H1 (cell line): ENCODE measurements at regions not wholly inside any gene's neighbourhood (a gene's known extent, or its start where the extent isn't known, plus 50 kb on each side); places are given as distances from the start of the nearest gene placed in this dataset.

Experiments used
- CTCF ChIA-PET: fragments of 300-600 bp; sonication (Branson Sonifier 250); formaldehyde crosslinking; loops from one replicate; lab custom pipeline; 2021; ENCODE audit not compliant: partially characterized antibody; lab: Charles Lee
- POLR2A ChIA-PET: fragments of 300-600 bp; sonication (Branson Sonifier 250); formaldehyde crosslinking; loops from one replicate; lab custom pipeline; 2021; ENCODE audit warnings: inconsistent platforms; ENCODE audit not compliant: partially characterized antibody; lab: Charles Lee
- DNase-seq, 2 experiments: peaks; one replicate each; pipeline versions ENCODE4 v3.0.0 to v3.0.0-alpha.2; 2010 to 2022; ENCODE audit warnings: low spot score in 2 of 2, low read depth in 1 of 2, mixed read lengths in 1 of 2
- FAIRE-seq: peaks from 2 replicates; lab custom pipeline; 2011; peaks lifted over from hg19 to GRCh38; lab: Jason Lieb, UNC
- H2AFZ ChIP-seq: 2 replicates; pipeline ENCODE4 v1.8.1; 2012; ENCODE audit warnings: low read length, inconsistent platforms
- H2AK5ac ChIP-seq: 2 replicates; pipeline ENCODE4 v1.6.1; 2013; ENCODE audit warnings: low read depth, low read length
- H2BK120ac ChIP-seq: replicated peaks from 2 replicates; pipeline ENCODE3; 2013; ENCODE audit warnings: low read depth, low read length, inconsistent platforms
- H2BK12ac ChIP-seq: 2 replicates; pipeline ENCODE4 v1.6.1; 2013; ENCODE audit warnings: low read depth, low read length
- H2BK15ac ChIP-seq: 2 replicates; pipeline ENCODE4 v1.6.1; 2013; ENCODE audit warnings: low read length
- H2BK20ac ChIP-seq: 2 replicates; pipeline ENCODE4 v1.6.1; 2013; ENCODE audit warnings: low read length
- H2BK5ac ChIP-seq: 2 replicates; pipeline ENCODE4 v1.6.1; 2013; ENCODE audit warnings: low read depth, low read length
- H3K14ac ChIP-seq: 2 replicates; pipeline ENCODE4 v1.6.1; 2013; ENCODE audit warnings: inconsistent platforms; ENCODE audit not compliant: insufficient read length
- H3K18ac ChIP-seq: 2 replicates; pipeline ENCODE4 v1.6.1; 2013; ENCODE audit warnings: low read length; ENCODE audit errors: extremely low read depth
- H3K23ac ChIP-seq: 2 replicates; pipeline ENCODE4 v1.6.1; 2013; ENCODE audit warnings: inconsistent platforms; ENCODE audit not compliant: insufficient read length
- H3K23me2 ChIP-seq: 2 replicates; pipeline ENCODE4 v1.6.1; 2013; ENCODE audit warnings: low read depth, low read length
- H3K27ac ChIP-seq: 2 replicates; pipeline ENCODE4 v1.6.1; 2011; ENCODE audit warnings: low read depth, low read length, inconsistent platforms
- H3K27me3 ChIP-seq, 4 experiments: replicated peaks in 1 of 4; 1 replicate in 1 of 4; 2 replicates in 3 of 4; pipeline versions ENCODE4 v1.6.1 to v1.8.1; 2011 to 2013; ENCODE audit warnings: low read length in 3 of 4, mild to moderate bottlenecking in 3 of 4, inconsistent platforms in 2 of 4, mixed read lengths in 2 of 4, moderate library complexity in 1 of 4; ENCODE audit not compliant: control insufficient read depth in 3 of 4, insufficient read depth in 3 of 4; ENCODE audit errors: extremely low read depth in 1 of 4
- H3K36me3 ChIP-seq, 4 experiments: 2 replicates each; pipeline versions ENCODE4 v1.6.1 to v1.8.1; 2011 to 2013; ENCODE audit warnings: mild to moderate bottlenecking in 4 of 4, low read length in 3 of 4, moderate library complexity in 2 of 4, control low read depth in 1 of 4, inconsistent platforms in 1 of 4; ENCODE audit not compliant: insufficient read depth in 4 of 4, control insufficient read depth in 2 of 4
- H3K4ac ChIP-seq: replicated peaks from 2 replicates; pipeline ENCODE3; 2013; ENCODE audit warnings: low read length, low read depth, mixed read lengths, inconsistent platforms; ENCODE audit not compliant: insufficient read length
- H3K4me1 ChIP-seq, 4 experiments: replicated peaks in 1 of 4; 1 replicate in 1 of 4; 2 replicates in 3 of 4; pipeline versions ENCODE4 v1.6.1 to v1.8.1; 2011 to 2013; ENCODE audit warnings: low read length in 3 of 4, inconsistent platforms in 2 of 4, mixed read lengths in 1 of 4; ENCODE audit not compliant: insufficient read depth in 4 of 4, control insufficient read depth in 3 of 4
- H3K4me2 ChIP-seq, 2 experiments: 2 replicates each; pipeline versions ENCODE4 v1.6.1 to v1.8.1; 2011 to 2013; ENCODE audit warnings: low read depth in 2 of 2, low read length in 2 of 2, control low read depth in 1 of 2, inconsistent platforms in 1 of 2, mild to moderate bottlenecking in 1 of 2; ENCODE audit not compliant: insufficient read depth in 1 of 2
- H3K4me3 ChIP-seq, 4 experiments: fragments of 200-600, 300-600 bp in 1 of 4; sonication (generic), shearing (Covaris generic), sonication (Bioruptor Twin) in 1 of 4; 2 replicates each; pipeline versions ENCODE4 v1.5.1 to v1.8.1; 2011 to 2016; ENCODE audit warnings: low read length in 4 of 4, low read depth in 3 of 4, control low read depth in 2 of 4, inconsistent platforms in 2 of 4, mild to moderate bottlenecking in 2 of 4, mixed read lengths in 1 of 4, moderate library complexity in 1 of 4; ENCODE audit not compliant: insufficient read depth in 2 of 4; ENCODE audit errors: extremely low read depth in 1 of 4
- H3K56ac ChIP-seq: replicated peaks from 2 replicates; pipeline ENCODE3; 2013; ENCODE audit warnings: low read depth, mild to moderate bottlenecking, mixed read lengths, low read length, inconsistent platforms; ENCODE audit not compliant: insufficient read length
- H3K79me1 ChIP-seq: 2 replicates; pipeline ENCODE4 v1.6.1; 2013; ENCODE audit warnings: low read depth, low read length, control low read depth
- H3K79me2 ChIP-seq, 2 experiments: 2 replicates each; pipeline versions ENCODE4 v1.6.1 to v1.8.1; 2012 to 2013; ENCODE audit warnings: low read length in 2 of 2, mild to moderate bottlenecking in 2 of 2, inconsistent platforms in 1 of 2; ENCODE audit not compliant: insufficient read depth in 2 of 2, control insufficient read depth in 1 of 2
- H3K9ac ChIP-seq, 4 experiments: replicated peaks in 1 of 4; 1 replicate in 1 of 4; 2 replicates in 3 of 4; pipeline versions ENCODE4 v1.6.1 to v1.8.1; 2011 to 2013; ENCODE audit warnings: low read depth in 3 of 4, low read length in 3 of 4, control low read depth in 2 of 4, mild to moderate bottlenecking in 2 of 4, moderate library complexity in 2 of 4, inconsistent platforms in 1 of 4; ENCODE audit errors: extremely low read depth in 1 of 4
- H3K9me3 ChIP-seq, 2 experiments: 2 replicates each; pipeline versions ENCODE4 v1.6.1 to v1.8.1; 2012 to 2013; ENCODE audit warnings: mild to moderate bottlenecking in 2 of 2, moderate library complexity in 2 of 2, control low read depth in 1 of 2, inconsistent platforms in 1 of 2, low read depth in 1 of 2, low read length in 1 of 2, mixed read lengths in 1 of 2; ENCODE audit not compliant: insufficient read depth in 2 of 2
- H4K20me1 ChIP-seq, 2 experiments: replicated peaks in 1 of 2; 2 replicates each; pipeline versions ENCODE3 to v1.8.1; 2011 to 2013; ENCODE audit warnings: inconsistent platforms in 2 of 2, low read length in 2 of 2, mild to moderate bottlenecking in 1 of 2; ENCODE audit not compliant: insufficient read depth in 2 of 2, control insufficient read depth in 1 of 2
- H4K5ac ChIP-seq: 2 replicates; pipeline ENCODE4 v1.6.1; 2013; ENCODE audit warnings: low read length, low read depth, mixed read lengths, inconsistent platforms; ENCODE audit not compliant: insufficient read length
- H4K8ac ChIP-seq: 2 replicates; pipeline ENCODE4 v1.8.0; 2013; ENCODE audit warnings: mild to moderate bottlenecking, moderate library complexity, low read length, inconsistent platforms; ENCODE audit not compliant: insufficient read depth; ENCODE audit errors: extremely low read depth
- H4K91ac ChIP-seq: replicated peaks from 2 replicates; pipeline ENCODE3; 2013; ENCODE audit warnings: low read length, mixed read lengths, inconsistent platforms; ENCODE audit not compliant: insufficient read length
- ASH2L ChIP-seq: fragments of 200-600, 300-600 bp; sonication (generic); IDR thresholded peaks from one replicate; pipeline ENCODE4 v1.7.1; 2017; ENCODE audit warnings: low read length
- CBX5 ChIP-seq: fragments of 300-800, 300-1000 bp; sonication (generic); IDR thresholded peaks from 2 replicates; pipeline ENCODE4 v1.7.1; 2016; ENCODE audit warnings: antibody characterized with exemption, low read length, low read depth
- E2F6 ChIP-seq: IDR thresholded peaks from 2 replicates; pipeline ENCODE4 v1.6.1; 2012; ENCODE audit warnings: inconsistent platforms
- EZH2 ChIP-seq: fragments of 200-600 bp; sonication (generic); IDR thresholded peaks from 2 replicates; pipeline ENCODE4 v1.7.1; 2012; ENCODE audit warnings: low read depth, mild to moderate bottlenecking, moderate library complexity, low read length, inconsistent platforms; ENCODE audit not compliant: severe bottlenecking
- FOSL1 ChIP-seq: IDR thresholded peaks from 2 replicates; pipeline ENCODE4 v1.6.1; 2011; ENCODE audit warnings: mild to moderate bottlenecking, low read depth, low read length, moderate library complexity; ENCODE audit not compliant: insufficient read depth
- JUN ChIP-seq: IDR thresholded peaks from 2 replicates; pipeline ENCODE4 v1.6.1; 2011; ENCODE audit warnings: low read depth, mild to moderate bottlenecking, improper control_type of control experiment, low read length
- JUND ChIP-seq: IDR thresholded peaks from 2 replicates; pipeline ENCODE4 v1.6.1; 2011; ENCODE audit warnings: mild to moderate bottlenecking, improper control_type of control experiment, low read length
- NANOG ChIP-seq: IDR thresholded peaks from 2 replicates; pipeline ENCODE4 v1.6.1; 2011; ENCODE audit warnings: low read length, low read depth, mild to moderate bottlenecking, inconsistent platforms; ENCODE audit not compliant: insufficient read depth, poor library complexity, severe bottlenecking
- NRF1 ChIP-seq: IDR thresholded peaks from 2 replicates; pipeline ENCODE4 v1.6.1; 2011; ENCODE audit warnings: mild to moderate bottlenecking, low read depth, low read length, improper control_type of control experiment
- PHF8 ChIP-seq: fragments of 200-600 bp; sonication (generic); conservative IDR thresholded peaks from 2 replicates; pipeline ENCODE4 v1.7.1; 2012; ENCODE audit warnings: low read depth, mild to moderate bottlenecking, inconsistent platforms, low read length, moderate library complexity
- RBBP5 ChIP-seq: IDR thresholded peaks from 2 replicates; pipeline ENCODE4 v1.7.1; 2012; ENCODE audit warnings: low read depth, mild to moderate bottlenecking, inconsistent platforms, low read length, moderate library complexity, borderline replicate concordance
- SUZ12 ChIP-seq: fragments of 200-600 bp; sonication (generic); IDR thresholded peaks from 2 replicates; pipeline ENCODE4 v1.6.1; 2012; ENCODE audit warnings: mild to moderate bottlenecking, inconsistent platforms, low read length, moderate library complexity, mixed read lengths
- WGBS, 2 experiments: shearing (Covaris generic) in 1 of 2; methylation state at CpG; one replicate each; pipeline versions ENCODE4 v1.1.6 to v1.1.7; 2013 to 2015; ENCODE audit warnings: low lambda C conversion rate in 2 of 2, mixed read lengths in 2 of 2, inconsistent platforms in 1 of 2, low coverage in 1 of 2, missing lambda C conversion rate in 1 of 2; ENCODE audit not compliant: insufficient replicate concordance in 2 of 2, insufficient coverage in 1 of 2, insufficient read length in 1 of 2; ENCODE audit errors: extremely low coverage in 1 of 2, missing lambda C conversion rate in 1 of 2; 5-methylcytosine and 5-hydroxymethylcytosine counted together
- TF ChIP-seq, protein P1 (sequence below): IDR thresholded peaks from 2 replicates; pipeline ENCODE4 v1.6.1; 2012; ENCODE audit warnings: low read length, inconsistent platforms

GRCh38 chr4:137378393-137378792 lies 153.9 kb downstream of the PCDH18 start:
- no peak overlapping the region for H3K4ac ChIP-seq
- H2BK20ac ChIP-seq = no peak overlapping the region
- no peak overlapping the region for H2BK5ac ChIP-seq
- H4K5ac ChIP-seq = no peak overlapping the region
- H3K23ac ChIP-seq = no peak overlapping the region
- no peaks in the 10 kb centered on the region for H3K36me3 ChIP-seq
- 87% methylated on average over 3 of the region's 3 CpGs; no CpG with 5 or more reads in 1 of the 2 experiments for WGBS, 2 experiments
- DNase-seq = no peak
- no peaks in the 10 kb centered on the region for H3K9me3 ChIP-seq
- CTCF ChIA-PET = no interaction called here
- H2BK15ac ChIP-seq = no peak overlapping the region
- H3K79me2 ChIP-seq = no peaks in the 10 kb centered on the region
- H3K56ac ChIP-seq = no peak overlapping the region
- no peak overlapping the region for H3K14ac ChIP-seq
- H3K4me2 ChIP-seq = no peak overlapping the region
- H2BK12ac ChIP-seq = no peak overlapping the region
- no peaks in the 10 kb centered on the region for H3K4me1 ChIP-seq
- H3K18ac ChIP-seq = no peak overlapping the region
- FAIRE-seq = no peak
- no peaks in the 10 kb centered on the region for H3K27me3 ChIP-seq
- no peaks in the 10 kb centered on the region for H3K79me1 ChIP-seq
- no peak overlapping the region for H3K27ac ChIP-seq
- no peak overlapping the region for H2AFZ ChIP-seq
- POLR2A ChIA-PET = no interaction called here
- H4K91ac ChIP-seq = no peak overlapping the region
- no peaks in the 10 kb centered on the region for H3K23me2 ChIP-seq
- no peak overlapping the region for H4K8ac ChIP-seq
- no peak overlapping the region for H3K4me3 ChIP-seq
- no peak overlapping the region for H3K9ac ChIP-seq
- H2BK120ac ChIP-seq = no peak overlapping the region
- TF ChIP-seq RBBP5 = no peak
- TF ChIP-seq, protein P1, sequence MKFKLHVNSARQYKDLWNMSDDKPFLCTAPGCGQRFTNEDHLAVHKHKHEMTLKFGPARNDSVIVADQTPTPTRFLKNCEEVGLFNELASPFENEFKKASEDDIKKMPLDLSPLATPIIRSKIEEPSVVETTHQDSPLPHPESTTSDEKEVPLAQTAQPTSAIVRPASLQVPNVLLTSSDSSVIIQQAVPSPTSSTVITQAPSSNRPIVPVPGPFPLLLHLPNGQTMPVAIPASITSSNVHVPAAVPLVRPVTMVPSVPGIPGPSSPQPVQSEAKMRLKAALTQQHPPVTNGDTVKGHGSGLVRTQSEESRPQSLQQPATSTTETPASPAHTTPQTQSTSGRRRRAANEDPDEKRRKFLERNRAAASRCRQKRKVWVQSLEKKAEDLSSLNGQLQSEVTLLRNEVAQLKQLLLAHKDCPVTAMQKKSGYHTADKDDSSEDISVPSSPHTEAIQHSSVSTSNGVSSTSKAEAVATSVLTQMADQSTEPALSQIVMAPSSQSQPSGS = no peak
- TF ChIP-seq JUN = no peak
- no peak for TF ChIP-seq JUND
- no peak for TF ChIP-seq EZH2
- TF ChIP-seq CBX5 = no peak
- no peak for TF ChIP-seq FOSL1
- no peak for TF ChIP-seq E2F6
- TF ChIP-seq PHF8 = no peak
- TF ChIP-seq ASH2L = no peak
- no peak for TF ChIP-seq NANOG
- no peak for TF ChIP-seq NRF1
- no peak for TF ChIP-seq SUZ12
- no peaks in the 10 kb centered on the region for H4K20me1 ChIP-seq
- H2AK5ac ChIP-seq = no peak overlapping the region
